Activated CD4-positive, alpha-beta memory T cell treated with anti-CD3 and anti-CD28 coated beads for 36 hours (primary cell): ENCODE measurements at regions not wholly inside any gene's neighbourhood (a gene's known extent, or its start where the extent isn't known, plus 50 kb on each side); places are given as distances from the start of the nearest gene placed in this dataset.
"Not testable (repeated sequence)": the region's sequence is repeated elsewhere in the genome, so short reads cannot be mapped to it uniquely, and the experiment has no call there.

Experiments
- CTCF ChIA-PET: fragments of 350-600 bp; sonication (Branson Sonifier 250); formaldehyde crosslinking; loops from one replicate; lab custom pipeline; 2021; ENCODE audit warnings: antibody characterized with exemption, inconsistent platforms; lab: Charles Lee
- POLR2A ChIA-PET: fragments of 350-600 bp; sonication (Branson Sonifier 250); formaldehyde crosslinking; loops from one replicate; lab custom pipeline; 2021; ENCODE audit warnings: antibody characterized with exemption; lab: Charles Lee
- DNase-seq: peaks from one replicate; pipeline ENCODE4 v3.0.0-alpha.2; 2020
- H3K27ac Mint-ChIP-seq: one replicate; pipeline ENCODE4 v1.8.0; 2021; ENCODE audit warnings: mixed read lengths
- H3K27me3 Mint-ChIP-seq: one replicate; pipeline ENCODE4 v1.8.0; 2021; ENCODE audit warnings: mixed read lengths
- H3K36me3 Mint-ChIP-seq: one replicate; pipeline ENCODE4 v1.8.0; 2021; ENCODE audit warnings: mixed read lengths
- H3K4me1 Mint-ChIP-seq: one replicate; pipeline ENCODE4 v1.8.0; 2021; ENCODE audit warnings: low read depth, mixed read lengths
- H3K4me3 Mint-ChIP-seq: one replicate; pipeline ENCODE4 v1.8.0; 2021; ENCODE audit warnings: mild to moderate bottlenecking, mixed read lengths
- H3K9me3 Mint-ChIP-seq: one replicate; pipeline ENCODE4 v1.8.0; 2021; ENCODE audit warnings: mixed read lengths
- intact Hi-C: fragments of 100-400 bp; cut with micrococcal nuclease; formaldehyde crosslinking; loops from one replicate; pipeline ENCODE4 v1.15.1; 2023

GRCh38 chr13:73640476-73641179 is 493.6 kb downstream of the KLF12 start:
- intact Hi-C loops = not testable (repeated sequence)

GRCh38 chr13:73635166-73635787 is 498.9 kb downstream of the KLF12 start:
- Mint-ChIP-seq H3K4me1 (peaks cover 10% of the 10 kb centered on the region), H3K4me3 (no peak overlapping the region), H3K27ac (no peak overlapping the region), H3K27me3 (peaks cover 5% of the 10 kb centered on the region), H3K9me3 (peaks cover under 1% of the 10 kb centered on the region), H3K36me3 (peaks cover 1% of the 10 kb centered on the region)
- CTCF ChIA-PET = no interaction called here
- intact Hi-C loops = no loop called here
- POLR2A ChIA-PET = no interaction called here
- no peak for DNase-seq

More at GRCh38 chr13:73640476-73641179, 493.6 kb downstream of the KLF12 start:
- H3K27me3 Mint-ChIP-seq, H3K4me3 Mint-ChIP-seq, POLR2A ChIA-PET, CTCF ChIA-PET, DNase-seq, H3K9me3 Mint-ChIP-seq, H3K36me3 Mint-ChIP-seq, H3K4me1 Mint-ChIP-seq, H3K27ac Mint-ChIP-seq: not testable (repeated sequence)

- no peak overlapping the region for H3K4me3 Mint-ChIP-seq
- CTCF ChIA-PET = no interaction called here
- peaks cover 1% of the 10 kb centered on the region for H3K36me3 Mint-ChIP-seq
- no peaks in the 10 kb centered on the region for H3K9me3 Mint-ChIP-seq
- H3K4me1 Mint-ChIP-seq = peaks cover 9% of the 10 kb centered on the region
- intact Hi-C loops = no loop called here
- DNase-seq = no peak
- POLR2A ChIA-PET = no interaction called here
- H3K27ac Mint-ChIP-seq = no peak overlapping the region
- H3K27me3 Mint-ChIP-seq = peaks cover 5% of the 10 kb centered on the region
Measured at GRCh38 chr13:73633817-73634460, 500.3 kb downstream of the KLF12 start.

- DNase-seq = no peak
- intact Hi-C loops = no loop called here
- peaks cover 1% of the 10 kb centered on the region for H3K36me3 Mint-ChIP-seq
- H3K27ac Mint-ChIP-seq = no peak overlapping the region
- H3K4me1 Mint-ChIP-seq = peaks cover 12% of the 10 kb centered on the region
- no peaks in the 10 kb centered on the region for H3K9me3 Mint-ChIP-seq
- ChIA-PET POLR2A (no interaction called here), CTCF (no interaction called here)
- H3K27me3 Mint-ChIP-seq = peaks cover 5% of the 10 kb centered on the region
- H3K4me3 Mint-ChIP-seq = no peak overlapping the region
Measured at GRCh38 chr13:73631411-73631810, 502.8 kb downstream of the KLF12 start.

GRCh38 chr13:73625562-73626339 is 508.5 kb downstream of the KLF12 start:
- ChIA-PET POLR2A (no interaction called here), CTCF (no interaction called here)
- intact Hi-C loops = no loop called here
- Mint-ChIP-seq H3K27me3 (no peaks in the 10 kb centered on the region), H3K27ac (no peak overlapping the region), H3K4me1 (peaks cover 37% of the 10 kb centered on the region), H3K4me3 (no peak overlapping the region), H3K9me3 (no peaks in the 10 kb centered on the region), H3K36me3 (no peaks in the 10 kb centered on the region)
- peak; percentile 35 for DNase-seq

GRCh38 chr13:73623281-73623680 is 510.9 kb downstream of the KLF12 start:
- intact Hi-C loops = no loop called here
- Mint-ChIP-seq H3K9me3 (no peaks in the 10 kb centered on the region), H3K4me1 (peaks cover 37% of the 10 kb centered on the region), H3K4me3 (no peak overlapping the region), H3K36me3 (no peaks in the 10 kb centered on the region), H3K27me3 (no peaks in the 10 kb centered on the region), H3K27ac (no peak overlapping the region)
- CTCF ChIA-PET = no interaction called here
- DNase-seq = no peak
- POLR2A ChIA-PET = no interaction called here

GRCh38 chr13:73622381-73622780 is 511.8 kb downstream of the KLF12 start:
- POLR2A ChIA-PET = no interaction called here
- DNase-seq = no peak
- H3K4me1 Mint-ChIP-seq = peaks cover 37% of the 10 kb centered on the region
- H3K4me3 Mint-ChIP-seq = no peak overlapping the region
- no peaks in the 10 kb centered on the region for H3K36me3 Mint-ChIP-seq
- intact Hi-C loops = no loop called here
- H3K27ac Mint-ChIP-seq = no peak overlapping the region
- H3K9me3 Mint-ChIP-seq = no peaks in the 10 kb centered on the region
- CTCF ChIA-PET = no interaction called here
- H3K27me3 Mint-ChIP-seq = no peaks in the 10 kb centered on the region

- Mint-ChIP-seq H3K4me1 (peaks cover 13% of the 10 kb centered on the region), H3K36me3 (no peaks in the 10 kb centered on the region), H3K4me3 (no peak overlapping the region), H3K27me3 (no peaks in the 10 kb centered on the region), H3K9me3 (peaks cover 2% of the 10 kb centered on the region), H3K27ac (no peak overlapping the region)
- no peak for DNase-seq
- intact Hi-C loops = no loop called here
- CTCF ChIA-PET = no interaction called here
- POLR2A ChIA-PET = no interaction called here
Measured at GRCh38 chr13:73618275-73618865, 515.8 kb downstream of the KLF12 start.

- peaks cover 5% of the 10 kb centered on the region for H3K9me3 Mint-ChIP-seq
- ChIA-PET POLR2A (no interaction called here), CTCF (no interaction called here)
- H3K4me3 Mint-ChIP-seq = no peak overlapping the region
- no peaks in the 10 kb centered on the region for H3K27me3 Mint-ChIP-seq
- no peak for DNase-seq
- H3K27ac Mint-ChIP-seq = no peak overlapping the region
- no peaks in the 10 kb centered on the region for H3K36me3 Mint-ChIP-seq
- intact Hi-C loops = no loop called here
- H3K4me1 Mint-ChIP-seq = peaks cover 2% of the 10 kb centered on the region
Measured at GRCh38 chr13:73616861-73617260, 517.3 kb downstream of the KLF12 start.

- Mint-ChIP-seq H3K4me1 (no peaks in the 10 kb centered on the region), H3K4me3 (no peak overlapping the region), H3K36me3 (no peaks in the 10 kb centered on the region), H3K27ac (no peak overlapping the region), H3K27me3 (no peaks in the 10 kb centered on the region), H3K9me3 (peaks cover 5% of the 10 kb centered on the region)
- no peak for DNase-seq
- intact Hi-C loops = no loop called here
- ChIA-PET POLR2A (no interaction called here), CTCF (no interaction called here)
Measured at GRCh38 chr13:73610799-73611592, 523.2 kb downstream of the KLF12 start.

GRCh38 chr13:73608711-73609485 is 525.3 kb downstream of the KLF12 start:
- H3K36me3 Mint-ChIP-seq = no peaks in the 10 kb centered on the region
- intact Hi-C loops = no loop called here
- no peaks in the 10 kb centered on the region for H3K27me3 Mint-ChIP-seq
- POLR2A ChIA-PET = no interaction called here
- H3K9me3 Mint-ChIP-seq = peaks cover 4% of the 10 kb centered on the region
- H3K4me3 Mint-ChIP-seq = no peak overlapping the region
- CTCF ChIA-PET = no interaction called here
- H3K27ac Mint-ChIP-seq = no peak overlapping the region
- no peak for DNase-seq
- no peaks in the 10 kb centered on the region for H3K4me1 Mint-ChIP-seq
